NT2/D1 (cell line): ENCODE measurements at regions not wholly inside any gene's neighbourhood (a gene's known extent, or its start where the extent isn't known, plus 50 kb on each side); places are given as distances from the start of the nearest gene placed in this dataset.

Experiments used
- SUZ12 ChIP-seq: IDR thresholded peaks from 2 replicates; pipeline ENCODE4 v1.6.1; 2011; ENCODE audit not compliant: insufficient read length, insufficient read depth; ENCODE audit errors: extremely low read depth
- YY1 ChIP-seq: IDR thresholded peaks from 2 replicates; pipeline ENCODE4 v1.6.1; 2011; ENCODE audit not compliant: insufficient read length, insufficient read depth
- ZNF274 ChIP-seq: IDR thresholded peaks from 2 replicates; pipeline ENCODE4 v1.6.1; 2011; ENCODE audit warnings: mild to moderate bottlenecking, low read depth, low read length

DNA sequence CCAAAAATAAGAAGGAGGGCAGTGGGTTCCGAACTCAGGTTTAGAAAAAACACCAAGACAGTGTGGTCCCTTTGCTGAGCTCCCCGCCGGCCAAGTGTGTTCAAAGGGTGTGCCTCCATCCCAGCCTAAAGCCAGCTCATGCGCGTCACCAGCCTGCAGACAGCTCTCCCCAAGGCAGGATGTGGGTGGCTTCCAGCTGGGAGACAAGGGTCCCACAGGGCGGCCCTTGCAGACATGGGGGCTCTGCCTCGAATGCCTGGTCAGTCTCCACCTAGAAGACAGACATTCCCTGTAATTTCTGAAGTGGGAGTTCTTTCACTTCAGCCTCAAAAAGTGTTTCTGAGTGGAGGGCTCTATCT is 135.8 kb upstream of the GPC1 start:
- no peak for TF ChIP-seq SUZ12
- no peak for TF ChIP-seq YY1
- TF ChIP-seq ZNF274 = no peak
